Right lobe of liver (tissue), 4 donors: ENCODE measurements at regions not wholly inside any gene's neighbourhood (a gene's known extent, or its start where the extent isn't known, plus 50 kb on each side); places are given as distances from the start of the nearest gene placed in this dataset.
"Not testable (repeated sequence)": the region's sequence is repeated elsewhere in the genome, so short reads cannot be mapped to it uniquely, and the experiment has no call there.

Source experiments
- POLR2A ChIP-seq: fragments of 450-650 bp; IDR thresholded peaks from one replicate; pipeline ENCODE4 v1.6.1; 2017; ENCODE audit warnings: antibody characterized with exemption, mild to moderate bottlenecking
- TF ChIP-seq, protein P1 (sequence below), 4 donors: fragments of 200-600 bp in 3 of 4; fragments of 450-650 bp in 1 of 4; IDR thresholded peaks; one replicate each; pipeline versions ENCODE4 v1.5.1 to v1.8.0; 2016 to 2022; ENCODE audit warnings: antibody characterized with exemption in 4 of 4, mild to moderate bottlenecking in 2 of 4
- donor health status: DM: no; HTN: no; CAD: no.
- donor health status: DM: no; HTN: no; CAD: no.
- donor health status: DM: no; HTN: yes; CAD: no.

DNA sequence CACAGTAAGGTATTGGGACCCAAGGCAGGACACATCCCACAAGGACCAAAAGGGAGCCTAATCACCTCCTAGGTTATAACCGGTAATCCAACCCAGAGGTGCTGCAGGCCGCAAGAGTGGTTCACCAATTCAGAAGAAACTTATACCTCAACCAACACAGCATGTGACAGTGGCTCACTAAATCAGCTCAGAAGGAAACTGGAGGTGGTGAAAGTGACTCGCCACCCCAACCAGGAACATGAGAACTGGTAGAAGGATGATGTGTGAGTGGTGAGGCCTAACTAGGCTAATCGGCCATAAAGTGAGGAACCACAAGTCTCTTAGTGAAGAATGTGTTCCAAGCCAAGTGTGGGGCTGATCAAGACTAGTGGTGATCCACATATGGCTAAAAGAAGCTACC lies 61.3 kb upstream of the RBMY1E start:
- TF ChIP-seq POLR2A: not testable (repeated sequence)
- TF ChIP-seq, protein P1, sequence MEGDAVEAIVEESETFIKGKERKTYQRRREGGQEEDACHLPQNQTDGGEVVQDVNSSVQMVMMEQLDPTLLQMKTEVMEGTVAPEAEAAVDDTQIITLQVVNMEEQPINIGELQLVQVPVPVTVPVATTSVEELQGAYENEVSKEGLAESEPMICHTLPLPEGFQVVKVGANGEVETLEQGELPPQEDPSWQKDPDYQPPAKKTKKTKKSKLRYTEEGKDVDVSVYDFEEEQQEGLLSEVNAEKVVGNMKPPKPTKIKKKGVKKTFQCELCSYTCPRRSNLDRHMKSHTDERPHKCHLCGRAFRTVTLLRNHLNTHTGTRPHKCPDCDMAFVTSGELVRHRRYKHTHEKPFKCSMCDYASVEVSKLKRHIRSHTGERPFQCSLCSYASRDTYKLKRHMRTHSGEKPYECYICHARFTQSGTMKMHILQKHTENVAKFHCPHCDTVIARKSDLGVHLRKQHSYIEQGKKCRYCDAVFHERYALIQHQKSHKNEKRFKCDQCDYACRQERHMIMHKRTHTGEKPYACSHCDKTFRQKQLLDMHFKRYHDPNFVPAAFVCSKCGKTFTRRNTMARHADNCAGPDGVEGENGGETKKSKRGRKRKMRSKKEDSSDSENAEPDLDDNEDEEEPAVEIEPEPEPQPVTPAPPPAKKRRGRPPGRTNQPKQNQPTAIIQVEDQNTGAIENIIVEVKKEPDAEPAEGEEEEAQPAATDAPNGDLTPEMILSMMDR (IDR thresholded peaks at IDR 0.05): not testable (repeated sequence)
